ENCODE measurements at regions not wholly inside any gene's neighbourhood (a gene's known extent, or its start where the extent isn't known, plus 50 kb on each side); places are given as distances from the start of the nearest gene placed in this dataset.

GRCh38 chr1:87834151-87834550, 505.5 kb downstream of the LMO4 start:
- FAIRE-seq, result no peak

- FAIRE-seq, result no peak
Observed at GRCh38 chr1:87834941-87835340, 506.3 kb downstream of the LMO4 start.

GRCh38 chr1:87840767-87841166, 512.1 kb downstream of the LMO4 start:
- FAIRE-seq, result no peak

GRCh38 chr1:87841332-87841731, 512.7 kb downstream of the LMO4 start:
- no peak for FAIRE-seq

- FAIRE-seq, result no peak
Observed at GRCh38 chr1:87842156-87842555, 513.5 kb downstream of the LMO4 start.

GRCh38 chr1:87844251-87844650, 515.6 kb downstream of the LMO4 start:
- no peak for FAIRE-seq

- no peak for FAIRE-seq
Observed at GRCh38 chr1:87851490-87851889, 522.8 kb downstream of the LMO4 start.

GRCh38 chr1:87852410-87853161, 523.9 kb downstream of the LMO4 start:
- no peak for FAIRE-seq

GRCh38 chr1:87853576-87854351, 525.1 kb downstream of the LMO4 start:
- FAIRE-seq, result no peak

- no peak for FAIRE-seq
Observed at GRCh38 chr1:87863317-87863716, 534.6 kb downstream of the LMO4 start.

GRCh38 chr1:87864676-87865075, 536.0 kb downstream of the LMO4 start:
- FAIRE-seq, result no peak

- FAIRE-seq, result no peak
Observed at GRCh38 chr1:87866416-87866815, 537.7 kb downstream of the LMO4 start.

- FAIRE-seq, result no peak
Observed at GRCh38 chr1:87867626-87868025, 538.9 kb downstream of the LMO4 start.

GRCh38 chr1:87869567-87869966, 540.9 kb downstream of the LMO4 start:
- FAIRE-seq, result no peak

GRCh38 chr1:87872189-87872588, 543.5 kb downstream of the LMO4 start:
- no peak for FAIRE-seq

- no peak for FAIRE-seq
Observed at GRCh38 chr1:87872692-87873091, 544.0 kb downstream of the LMO4 start.

- no peak for FAIRE-seq
Observed at GRCh38 chr1:87878873-87879272, 550.2 kb downstream of the LMO4 start.

GRCh38 chr1:87880098-87880760, 551.5 kb downstream of the LMO4 start:
- no peak for FAIRE-seq

GRCh38 chr1:87880764-87881163, 552.1 kb downstream of the LMO4 start:
- no peak for FAIRE-seq

GRCh38 chr1:87883906-87884305, 555.2 kb downstream of the LMO4 start:
- no peak for FAIRE-seq

- FAIRE-seq, result no peak
Observed at GRCh38 chr1:87884581-87884980, 555.9 kb downstream of the LMO4 start.

- FAIRE-seq, result no peak
Observed at GRCh38 chr1:87885278-87886025, 556.8 kb downstream of the LMO4 start.

GRCh38 chr1:87887100-87887499, 558.4 kb downstream of the LMO4 start:
- FAIRE-seq, result no peak
